Cardiac fibroblast (primary cell): ENCODE measurements at regions not wholly inside any gene's neighbourhood (a gene's known extent, or its start where the extent isn't known, plus 50 kb on each side); places are given as distances from the start of the nearest gene placed in this dataset.

ENCODE experiments used
- DNase-seq, 2 donors: peaks; one replicate each; pipeline versions ENCODE4 v3.0.0 to v3.0.0-alpha.2; 2010; ENCODE audit warnings: low read depth in 2 of 2
- H3K4me3 ChIP-seq, 2 donors: replicated peaks in 1 of 2; 1 replicate in 1 of 2; 2 replicates in 1 of 2; pipeline ENCODE4 v1.5.1; 2011; ENCODE audit warnings: low read depth in 2 of 2, low read length in 2 of 2, mild to moderate bottlenecking in 2 of 2, moderate library complexity in 1 of 2
- TF ChIP-seq, protein P1 (sequence below): IDR thresholded peaks from one replicate; pipeline ENCODE4 v1.5.1; 2011; ENCODE audit warnings: low read depth, mild to moderate bottlenecking, low read length, inconsistent platforms

DNA sequence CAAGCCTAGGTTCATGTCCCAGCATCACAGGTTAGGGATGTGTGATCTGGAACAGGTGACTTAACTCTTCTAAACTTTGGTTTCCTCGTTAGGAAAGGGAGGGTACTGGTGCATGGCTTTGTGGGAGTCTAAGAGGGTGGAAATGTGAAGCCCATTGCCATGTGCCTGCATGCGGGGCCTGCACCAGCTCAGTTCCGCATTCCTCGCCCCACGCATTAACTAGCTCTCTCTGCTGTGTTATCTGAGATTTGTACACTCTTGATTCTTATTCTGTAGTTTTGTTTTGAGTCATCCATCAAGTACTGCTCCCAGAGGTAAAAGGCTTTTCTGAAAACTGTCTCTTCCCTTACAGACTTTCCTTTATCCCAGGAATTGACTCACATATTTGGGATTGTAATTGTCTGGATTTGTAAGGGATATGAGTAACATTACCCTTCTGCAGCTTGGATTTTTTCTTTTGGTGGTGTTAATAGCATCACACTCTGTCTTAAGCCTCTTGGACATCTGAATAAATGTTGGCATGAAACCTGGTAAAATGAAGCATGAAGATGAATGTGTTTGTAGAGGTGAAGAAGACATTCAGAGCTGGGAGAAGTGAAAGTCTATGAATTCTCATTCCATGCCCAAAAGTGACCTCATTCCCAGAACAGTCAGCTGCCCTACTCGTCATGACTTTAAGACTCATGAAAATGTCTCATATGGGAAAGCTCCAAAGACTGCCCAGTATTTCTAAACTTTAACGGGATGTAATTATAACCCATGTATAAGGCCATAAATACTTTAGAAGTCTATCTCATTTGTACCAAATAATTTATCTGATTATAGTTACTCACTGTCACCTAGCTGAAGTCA is 357.3 kb downstream of the FOXA2 start:
- no peak for DNase-seq
- TF ChIP-seq, protein P1, sequence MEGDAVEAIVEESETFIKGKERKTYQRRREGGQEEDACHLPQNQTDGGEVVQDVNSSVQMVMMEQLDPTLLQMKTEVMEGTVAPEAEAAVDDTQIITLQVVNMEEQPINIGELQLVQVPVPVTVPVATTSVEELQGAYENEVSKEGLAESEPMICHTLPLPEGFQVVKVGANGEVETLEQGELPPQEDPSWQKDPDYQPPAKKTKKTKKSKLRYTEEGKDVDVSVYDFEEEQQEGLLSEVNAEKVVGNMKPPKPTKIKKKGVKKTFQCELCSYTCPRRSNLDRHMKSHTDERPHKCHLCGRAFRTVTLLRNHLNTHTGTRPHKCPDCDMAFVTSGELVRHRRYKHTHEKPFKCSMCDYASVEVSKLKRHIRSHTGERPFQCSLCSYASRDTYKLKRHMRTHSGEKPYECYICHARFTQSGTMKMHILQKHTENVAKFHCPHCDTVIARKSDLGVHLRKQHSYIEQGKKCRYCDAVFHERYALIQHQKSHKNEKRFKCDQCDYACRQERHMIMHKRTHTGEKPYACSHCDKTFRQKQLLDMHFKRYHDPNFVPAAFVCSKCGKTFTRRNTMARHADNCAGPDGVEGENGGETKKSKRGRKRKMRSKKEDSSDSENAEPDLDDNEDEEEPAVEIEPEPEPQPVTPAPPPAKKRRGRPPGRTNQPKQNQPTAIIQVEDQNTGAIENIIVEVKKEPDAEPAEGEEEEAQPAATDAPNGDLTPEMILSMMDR: no peak
- H3K4me3 ChIP-seq: no peak overlapping the region

DNA sequence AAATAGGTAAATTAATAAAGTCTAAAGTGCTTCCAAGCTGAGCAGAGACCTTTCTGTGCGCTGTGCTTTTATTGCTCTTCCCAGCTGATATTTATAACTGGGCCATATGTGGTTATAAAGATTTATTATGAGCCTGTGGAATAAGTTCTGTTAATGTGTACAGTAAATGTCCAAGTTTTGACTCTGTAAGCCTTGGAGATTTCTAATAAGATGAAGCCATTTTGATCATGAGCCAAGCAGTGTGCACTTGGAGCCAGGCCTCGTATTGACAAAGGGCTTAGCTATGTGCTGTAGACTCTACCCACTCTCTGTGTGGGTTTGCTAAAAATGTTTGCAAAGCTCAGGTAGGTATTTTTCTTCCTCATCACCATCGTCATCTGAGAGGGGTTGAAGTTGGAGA is 361.1 kb downstream of the FOXA2 start:
- TF ChIP-seq, protein P1: no peak
- H3K4me3 ChIP-seq: no peak overlapping the region
- DNase-seq: no peak

DNA sequence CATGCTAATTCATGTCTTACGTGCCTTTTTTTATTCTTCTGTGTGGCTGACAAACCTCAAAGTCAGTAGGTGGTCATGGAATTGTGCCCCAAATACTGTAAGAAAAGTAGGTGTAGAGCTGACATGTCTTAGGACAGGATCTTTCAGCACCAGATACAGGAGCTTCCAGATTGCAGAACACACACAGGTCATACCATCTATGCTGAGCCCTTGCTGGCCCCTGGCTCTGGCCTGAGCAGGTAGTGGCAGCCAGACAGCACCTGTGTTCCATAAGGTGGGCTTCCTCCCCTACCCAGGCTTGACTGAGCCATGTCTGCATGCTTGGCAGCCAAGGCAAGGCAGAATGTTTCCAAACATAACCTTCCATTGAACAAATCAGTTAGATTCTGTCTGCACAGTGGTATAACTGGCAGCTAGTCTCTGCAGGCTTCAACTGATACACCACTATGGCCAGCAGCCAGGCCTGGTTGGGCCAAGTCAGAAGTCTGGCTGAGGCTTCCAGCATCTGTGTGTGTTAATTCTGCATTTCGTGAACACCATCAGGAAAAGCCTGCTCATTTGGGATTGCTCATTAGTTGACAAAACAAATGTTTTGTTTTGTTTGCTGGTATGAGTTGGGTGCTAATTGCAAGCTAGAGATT is 366.5 kb downstream of the FOXA2 start:
- TF ChIP-seq, protein P1: no peak
- DNase-seq: no peak
- no peak overlapping the region for H3K4me3 ChIP-seq

DNA sequence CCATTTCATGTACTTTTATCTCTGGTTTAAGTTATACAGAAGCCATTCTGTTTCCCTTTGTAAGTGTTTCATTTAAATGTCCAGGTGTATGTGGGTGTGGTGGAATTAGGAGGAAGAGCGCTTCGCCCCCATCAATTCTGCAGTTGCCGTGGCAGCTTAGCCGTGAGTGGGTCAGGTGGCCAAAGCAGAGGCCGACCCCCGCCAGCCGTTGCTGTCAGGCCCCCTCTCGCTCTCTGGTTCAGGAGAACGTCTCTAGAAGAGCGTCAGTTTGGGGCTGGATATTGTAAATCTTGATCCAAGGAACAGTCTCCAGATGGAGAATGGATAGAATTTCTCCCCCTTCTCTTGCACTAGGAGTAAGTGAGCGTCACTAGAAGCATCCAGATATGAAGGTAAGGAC is 367.4 kb downstream of the FOXA2 start:
- TF ChIP-seq, protein P1: no peak
- DNase-seq: no peak
- H3K4me3 ChIP-seq: no peak overlapping the region

DNA sequence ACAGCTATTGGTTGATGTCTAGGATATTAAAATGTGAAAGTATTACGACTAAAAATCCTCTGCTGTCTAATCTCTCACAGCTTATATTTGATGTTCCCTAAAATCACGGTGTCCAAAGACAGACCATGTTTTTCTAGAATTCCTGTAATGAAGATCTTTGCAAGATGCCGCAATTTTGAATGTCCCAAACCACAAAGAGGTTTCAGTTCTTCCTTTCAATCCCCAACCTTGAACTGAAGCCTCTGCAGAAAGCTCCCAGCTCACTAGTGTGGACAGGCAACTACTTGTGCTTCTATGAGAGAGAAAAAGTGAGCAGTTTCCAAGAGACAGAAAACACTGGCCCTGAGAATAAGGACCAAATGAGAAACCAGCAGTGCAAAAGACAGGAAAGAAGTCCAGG is 370.1 kb downstream of the FOXA2 start:
- DNase-seq: no peak
- H3K4me3 ChIP-seq: no peak overlapping the region
- TF ChIP-seq, protein P1: no peak

DNA sequence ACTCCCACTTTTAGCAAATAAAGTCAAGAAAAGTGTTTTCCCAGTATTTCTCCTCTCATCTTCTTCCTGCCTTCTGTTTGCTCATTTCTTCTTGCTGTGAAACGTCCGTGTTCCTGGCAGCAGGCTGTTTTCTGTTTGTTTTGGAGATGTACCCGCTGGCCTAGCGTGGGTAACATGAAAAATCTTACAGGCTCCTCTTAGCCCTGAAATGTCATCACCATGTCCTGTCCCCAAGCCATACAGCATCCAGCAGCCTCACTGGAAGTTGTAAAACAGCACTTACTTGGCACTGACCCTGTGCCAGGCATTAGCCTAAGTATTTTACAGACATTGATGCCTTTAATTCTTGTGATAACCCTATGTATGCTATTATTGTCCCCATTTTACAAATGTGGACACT is 371.1 kb downstream of the FOXA2 start:
- H3K4me3 ChIP-seq: no peak overlapping the region
- TF ChIP-seq, protein P1: no peak
- DNase-seq: no peak
